ENCODE measurements at regions not wholly inside any gene's neighbourhood (a gene's known extent, or its start where the extent isn't known, plus 50 kb on each side); places are given as distances from the start of the nearest gene placed in this dataset.
A peak's percentile ranks its signal among the peaks of the same experiment; 100 is the strongest.

GRCh38 chr13:99062593-99062992 lies 84.7 kb upstream of the DOCK9 start:
- Histone ChIP-seq H3K27me3 (ENCODE audit: insufficient read depth, poor library complexity, severe bottlenecking) (no peaks in the 10 kb centered on the region), H3K36me3 (ENCODE audit: low read depth) (0 out of 2 replicates have a peak, but pooled peaks cover 9% of the 10 kb centered on the region), H3K4me3 (ENCODE audit: severe bottlenecking) (no peak overlapping the region), H3K27ac (ENCODE audit: poor library complexity, severe bottlenecking) (peak overlapping the region; percentile 76), H3K4me1 (ENCODE audit: insufficient read depth, poor library complexity, severe bottlenecking) (peaks cover 46% of the 10 kb centered on the region), H3K9me3 (ENCODE audit: severe bottlenecking) (no peaks in the 10 kb centered on the region)
- no peak for TF ChIP-seq CTCF (IDR thresholded peaks at IDR 0.05; ENCODE audit: poor library complexity, severe bottlenecking)
- no peak for DNase-seq (ENCODE audit: low spot score)
- ATAC-seq (ENCODE audit: low read depth), result peak; percentile 42

- H3K4me3 ChIP-seq (ENCODE audit: severe bottlenecking), result no peak overlapping the region
- peak overlapping the region; percentile 76 for H3K27ac ChIP-seq (ENCODE audit: poor library complexity, severe bottlenecking)
- H3K9me3 ChIP-seq (ENCODE audit: severe bottlenecking), result no peaks in the 10 kb centered on the region
- DNase-seq (ENCODE audit: low spot score) (no peak), ATAC-seq (ENCODE audit: low read depth) (no peak)
- H3K4me1 ChIP-seq (ENCODE audit: insufficient read depth, poor library complexity, severe bottlenecking), result peaks cover 48% of the 10 kb centered on the region
- H3K27me3 ChIP-seq (ENCODE audit: insufficient read depth, poor library complexity, severe bottlenecking), result no peaks in the 10 kb centered on the region
- no peak for TF ChIP-seq CTCF (IDR thresholded peaks at IDR 0.05; ENCODE audit: poor library complexity, severe bottlenecking)
- H3K36me3 ChIP-seq (ENCODE audit: low read depth), result 0 out of 2 replicates have a peak, but pooled peaks cover 9% of the 10 kb centered on the region
These were observed 85.3 kb upstream of the DOCK9 start for GRCh38 chr13:99063178-99063577.

- peak overlapping the region; percentile 76 for H3K27ac ChIP-seq (ENCODE audit: poor library complexity, severe bottlenecking)
- no peak overlapping the region for H3K4me3 ChIP-seq (ENCODE audit: severe bottlenecking)
- no peaks in the 10 kb centered on the region for H3K27me3 ChIP-seq (ENCODE audit: insufficient read depth, poor library complexity, severe bottlenecking)
- ATAC-seq (ENCODE audit: low read depth) (no peak), DNase-seq (ENCODE audit: low spot score) (no peak)
- TF ChIP-seq CTCF (IDR thresholded peaks at IDR 0.05; ENCODE audit: poor library complexity, severe bottlenecking), result no peak
- no peaks in the 10 kb centered on the region for H3K9me3 ChIP-seq (ENCODE audit: severe bottlenecking)
- peaks cover 46% of the 10 kb centered on the region for H3K4me1 ChIP-seq (ENCODE audit: insufficient read depth, poor library complexity, severe bottlenecking)
- 0 out of 2 replicates have a peak, but pooled peaks cover 9% of the 10 kb centered on the region for H3K36me3 ChIP-seq (ENCODE audit: low read depth)
These were observed 86.1 kb upstream of the DOCK9 start for GRCh38 chr13:99063952-99064351.

- Histone ChIP-seq H3K4me3 (ENCODE audit: severe bottlenecking) (no peak overlapping the region), H3K27me3 (ENCODE audit: insufficient read depth, poor library complexity, severe bottlenecking) (no peaks in the 10 kb centered on the region), H3K27ac (ENCODE audit: poor library complexity, severe bottlenecking) (no peak overlapping the region), H3K9me3 (ENCODE audit: severe bottlenecking) (no peaks in the 10 kb centered on the region), H3K4me1 (ENCODE audit: insufficient read depth, poor library complexity, severe bottlenecking) (peaks cover 46% of the 10 kb centered on the region), H3K36me3 (ENCODE audit: low read depth) (0 out of 2 replicates have a peak, but pooled peaks cover 9% of the 10 kb centered on the region)
- ATAC-seq (ENCODE audit: low read depth) (no peak), DNase-seq (ENCODE audit: low spot score) (no peak)
- TF ChIP-seq CTCF (IDR thresholded peaks at IDR 0.05; ENCODE audit: poor library complexity, severe bottlenecking), result no peak
These were observed 86.9 kb upstream of the DOCK9 start for GRCh38 chr13:99064624-99065234.
